ENCODE measurements at regions not wholly inside any gene's neighbourhood (a gene's known extent, or its start where the extent isn't known, plus 50 kb on each side); places are given as distances from the start of the nearest gene placed in this dataset.

DNA sequence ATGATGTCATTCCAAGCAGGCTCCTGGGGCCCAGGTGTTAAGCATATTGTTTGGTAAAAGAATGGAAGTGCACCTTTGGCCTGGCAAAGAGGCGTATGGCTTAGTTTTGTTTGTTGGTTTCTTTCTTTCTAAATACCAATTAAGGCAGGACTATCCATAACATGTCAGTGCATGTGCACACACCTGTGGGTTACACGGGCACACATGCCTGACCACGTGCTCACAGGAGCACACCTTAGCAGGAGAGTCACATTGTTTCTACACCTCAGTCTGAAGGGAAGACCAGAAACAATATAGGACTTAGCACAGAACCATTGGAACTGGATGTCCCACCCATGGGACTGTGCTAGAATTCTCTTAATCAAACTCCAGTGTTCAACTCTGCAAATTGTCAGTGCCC, 127.8 kb downstream of the FBXO15 start:
- TF ChIP-seq, protein P1, sequence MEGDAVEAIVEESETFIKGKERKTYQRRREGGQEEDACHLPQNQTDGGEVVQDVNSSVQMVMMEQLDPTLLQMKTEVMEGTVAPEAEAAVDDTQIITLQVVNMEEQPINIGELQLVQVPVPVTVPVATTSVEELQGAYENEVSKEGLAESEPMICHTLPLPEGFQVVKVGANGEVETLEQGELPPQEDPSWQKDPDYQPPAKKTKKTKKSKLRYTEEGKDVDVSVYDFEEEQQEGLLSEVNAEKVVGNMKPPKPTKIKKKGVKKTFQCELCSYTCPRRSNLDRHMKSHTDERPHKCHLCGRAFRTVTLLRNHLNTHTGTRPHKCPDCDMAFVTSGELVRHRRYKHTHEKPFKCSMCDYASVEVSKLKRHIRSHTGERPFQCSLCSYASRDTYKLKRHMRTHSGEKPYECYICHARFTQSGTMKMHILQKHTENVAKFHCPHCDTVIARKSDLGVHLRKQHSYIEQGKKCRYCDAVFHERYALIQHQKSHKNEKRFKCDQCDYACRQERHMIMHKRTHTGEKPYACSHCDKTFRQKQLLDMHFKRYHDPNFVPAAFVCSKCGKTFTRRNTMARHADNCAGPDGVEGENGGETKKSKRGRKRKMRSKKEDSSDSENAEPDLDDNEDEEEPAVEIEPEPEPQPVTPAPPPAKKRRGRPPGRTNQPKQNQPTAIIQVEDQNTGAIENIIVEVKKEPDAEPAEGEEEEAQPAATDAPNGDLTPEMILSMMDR (conservative IDR thresholded peaks at IDR 0.05): no peak
- no peak for TF ChIP-seq ZFX (IDR thresholded peaks at IDR 0.05)

All from C4-2B (cell line).